Right lobe of liver (tissue), 4 donors: ENCODE measurements at regions not wholly inside any gene's neighbourhood (a gene's known extent, or its start where the extent isn't known, plus 50 kb on each side); places are given as distances from the start of the nearest gene placed in this dataset.

Source experiments
- CTCF ChIP-seq, 4 donors: fragments of 200-600 bp in 3 of 4; fragments of 450-650 bp in 1 of 4; IDR thresholded peaks; one replicate each; pipeline versions ENCODE4 v1.5.1 to v1.8.0; 2016 to 2022; ENCODE audit warnings: antibody characterized with exemption in 4 of 4, mild to moderate bottlenecking in 2 of 4
- POLR2A ChIP-seq: fragments of 450-650 bp; IDR thresholded peaks from one replicate; pipeline ENCODE4 v1.6.1; 2017; ENCODE audit warnings: antibody characterized with exemption, mild to moderate bottlenecking
- donor health status: DM: no; HTN: no; CAD: no.
- donor health status: DM: no; HTN: no; CAD: no.
- donor health status: DM: no; HTN: yes; CAD: no.

- TF ChIP-seq CTCF (IDR thresholded peaks at IDR 0.05), result no peak
- TF ChIP-seq POLR2A, result no peak
These were observed 131.0 kb downstream of the TMEM182 start for GRCh38 chr2:102892698-102893310.
